RWPE1 (cell line): ENCODE measurements at regions not wholly inside any gene's neighbourhood (a gene's known extent, or its start where the extent isn't known, plus 50 kb on each side); places are given as distances from the start of the nearest gene placed in this dataset.
"Not testable (repeated sequence)": the region's sequence is repeated elsewhere in the genome, so short reads cannot be mapped to it uniquely, and the experiment has no call there.

Experiments
- CTCF ChIA-PET: fragments of 350-600 bp; sonication (Branson Sonifier 250); formaldehyde crosslinking; extraction: SDS; loops from one replicate; lab custom pipeline; 2021; lab: Yijun Ruan, JAX
- POLR2A ChIA-PET: fragments of 400-600 bp; formaldehyde crosslinking; extraction: SDS; loops from one replicate; lab custom pipeline; 2020; ENCODE audit warnings: antibody characterized with exemption; ENCODE audit not compliant: low non-redundant PET; lab: Yijun Ruan, JAX
- DNase-seq: peaks from one replicate; pipeline ENCODE4 v3.0.0; 2012; ENCODE audit warnings: low spot score
- H3K27ac ChIP-seq: fragments of 450-650 bp; 2 replicates; pipeline ENCODE4 v1.5.1; 2017
- CTCF ChIP-seq: fragments of 450-650 bp; conservative IDR thresholded peaks from 2 replicates; pipeline ENCODE4 v1.5.1; 2017; ENCODE audit warnings: low read depth, mild to moderate bottlenecking

- POLR2A ChIA-PET, result no interaction called here
- no peak for TF ChIP-seq CTCF
Observed at GRCh38 chr2:6184532-6185292, 492.5 kb downstream of the SOX11 start.

GRCh38 chr2:6186332-6187151, 494.4 kb downstream of the SOX11 start:
- no peak for TF ChIP-seq CTCF
- no peak overlapping the region for H3K27ac ChIP-seq
- CTCF ChIA-PET, result no interaction called here
- POLR2A ChIA-PET, result no interaction called here
- DNase-seq, result peak; percentile 4

More at GRCh38 chr2:6184532-6185292, 492.5 kb downstream of the SOX11 start:
- no peak overlapping the region for H3K27ac ChIP-seq
- CTCF ChIA-PET, result no interaction called here
- no peak for DNase-seq

GRCh38 chr2:6196449-6196848, 504.3 kb downstream of the SOX11 start:
- ChIA-PET POLR2A (no interaction called here), CTCF (no interaction called here)
- no peak for DNase-seq
- no peak overlapping the region for H3K27ac ChIP-seq
- TF ChIP-seq CTCF, result no peak

- POLR2A ChIA-PET, DNase-seq, H3K27ac ChIP-seq, CTCF ChIA-PET: not testable (repeated sequence)
Observed at GRCh38 chr2:6198370-6198919, 506.3 kb downstream of the SOX11 start.

- TF ChIP-seq CTCF, result no peak
- H3K27ac ChIP-seq, result no peak overlapping the region
- CTCF ChIA-PET, result no interaction called here
- peak; percentile 9 for DNase-seq
- POLR2A ChIA-PET, result no interaction called here
Observed at GRCh38 chr2:6202756-6203155, 510.6 kb downstream of the SOX11 start.

GRCh38 chr2:6203291-6203959, 511.2 kb downstream of the SOX11 start:
- CTCF ChIA-PET, result no interaction called here
- DNase-seq, result no peak
- no peak overlapping the region for H3K27ac ChIP-seq
- POLR2A ChIA-PET, result no interaction called here
- no peak for TF ChIP-seq CTCF
